ENCODE measurements at regions not wholly inside any gene's neighbourhood (a gene's known extent, or its start where the extent isn't known, plus 50 kb on each side); places are given as distances from the start of the nearest gene placed in this dataset.

- no peak for DNase-seq
Observed at GRCh38 chr17:83192161-83192788, 112.9 kb downstream of the METRNL start.

GRCh38 chr17:83192789-83193335 is 113.5 kb downstream of the METRNL start:
- DNase-seq, result peak; percentile 41

- DNase-seq, result peak; percentile 18
Observed at GRCh38 chr17:83193336-83194185, 114.2 kb downstream of the METRNL start.

GRCh38 chr17:83194186-83194561 is 114.8 kb downstream of the METRNL start:
- peak; percentile 16 for DNase-seq

GRCh38 chr17:83194761-83195329 is 115.4 kb downstream of the METRNL start:
- DNase-seq, result peak; percentile 19

- DNase-seq, result peak; percentile 16
Observed at GRCh38 chr17:83195330-83196023, 116.1 kb downstream of the METRNL start.

- no peak for DNase-seq
Observed at GRCh38 chr17:83196024-83196365, 116.6 kb downstream of the METRNL start.

- no peak for DNase-seq
Observed at GRCh38 chr17:83196366-83196765, 117.0 kb downstream of the METRNL start.

- DNase-seq, result no peak
Observed at GRCh38 chr17:83196973-83197880, 117.8 kb downstream of the METRNL start.

GRCh38 chr17:83198366-83199341 is 119.2 kb downstream of the METRNL start:
- peak; percentile 22 for DNase-seq

GRCh38 chr17:83199500-83200201 is 120.2 kb downstream of the METRNL start:
- DNase-seq, result peak; percentile 80

GRCh38 chr17:83200231-83200699 is 120.9 kb downstream of the METRNL start:
- DNase-seq, result peak; percentile 85

- DNase-seq, result no peak
Observed at GRCh38 chr17:83200751-83201150, 121.3 kb downstream of the METRNL start.

- no peak for DNase-seq
Observed at GRCh38 chr17:83201206-83202001, 122.0 kb downstream of the METRNL start.

- DNase-seq, result no peak
Observed at GRCh38 chr17:83202002-83203000, 122.9 kb downstream of the METRNL start.

- peak; percentile 78 for DNase-seq
Observed at GRCh38 chr17:83203073-83203471, 123.7 kb downstream of the METRNL start.

- DNase-seq, result peak; percentile 15
Observed at GRCh38 chr17:83203472-83204221, 124.2 kb downstream of the METRNL start.
